Loucy (cell line): ENCODE measurements at regions not wholly inside any gene's neighbourhood (a gene's known extent, or its start where the extent isn't known, plus 50 kb on each side); places are given as distances from the start of the nearest gene placed in this dataset.

Source experiments
- EZH2phosphoT487 ChIP-seq: fragments of 200-600 bp; IDR thresholded peaks from 2 replicates; pipeline ENCODE4 v1.6.1; 2018; ENCODE audit warnings: antibody characterized with exemption, mild to moderate bottlenecking, moderate library complexity, borderline replicate concordance
- TF ChIP-seq, protein P1 (sequence below): fragments of 200-600 bp; sonication (generic); conservative IDR thresholded peaks from 2 replicates; pipeline ENCODE4 v1.5.1; 2014; ENCODE audit warnings: mild to moderate bottlenecking, antibody characterized with exemption, low read length

GRCh38 chr5:106660681-106661080 is 1010.1 kb downstream of the EFNA5 start:
- TF ChIP-seq, protein P1, sequence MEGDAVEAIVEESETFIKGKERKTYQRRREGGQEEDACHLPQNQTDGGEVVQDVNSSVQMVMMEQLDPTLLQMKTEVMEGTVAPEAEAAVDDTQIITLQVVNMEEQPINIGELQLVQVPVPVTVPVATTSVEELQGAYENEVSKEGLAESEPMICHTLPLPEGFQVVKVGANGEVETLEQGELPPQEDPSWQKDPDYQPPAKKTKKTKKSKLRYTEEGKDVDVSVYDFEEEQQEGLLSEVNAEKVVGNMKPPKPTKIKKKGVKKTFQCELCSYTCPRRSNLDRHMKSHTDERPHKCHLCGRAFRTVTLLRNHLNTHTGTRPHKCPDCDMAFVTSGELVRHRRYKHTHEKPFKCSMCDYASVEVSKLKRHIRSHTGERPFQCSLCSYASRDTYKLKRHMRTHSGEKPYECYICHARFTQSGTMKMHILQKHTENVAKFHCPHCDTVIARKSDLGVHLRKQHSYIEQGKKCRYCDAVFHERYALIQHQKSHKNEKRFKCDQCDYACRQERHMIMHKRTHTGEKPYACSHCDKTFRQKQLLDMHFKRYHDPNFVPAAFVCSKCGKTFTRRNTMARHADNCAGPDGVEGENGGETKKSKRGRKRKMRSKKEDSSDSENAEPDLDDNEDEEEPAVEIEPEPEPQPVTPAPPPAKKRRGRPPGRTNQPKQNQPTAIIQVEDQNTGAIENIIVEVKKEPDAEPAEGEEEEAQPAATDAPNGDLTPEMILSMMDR: no peak
- TF ChIP-seq EZH2phosphoT487: no peak
